B cell (primary cell): ENCODE measurements at regions not wholly inside any gene's neighbourhood (a gene's known extent, or its start where the extent isn't known, plus 50 kb on each side); places are given as distances from the start of the nearest gene placed in this dataset.
"Not testable (repeated sequence)": the region's sequence is repeated elsewhere in the genome, so short reads cannot be mapped to it uniquely, and the experiment has no call there.

Experiments used
- ATAC-seq: fragments of 200-7000 bp; cut with Tn5 transposase; one replicate; pipeline ENCODE4 v1.10.0; 2021; ENCODE audit warnings: low read depth, mild to moderate bottlenecking, moderate number of reproducible peaks, moderate library complexity
- CTCF ChIA-PET: fragments of 350-600 bp; sonication (Branson Sonifier 250); formaldehyde crosslinking; loops from one replicate; lab custom pipeline; 2021; ENCODE audit warnings: antibody characterized with exemption, inconsistent platforms; lab: Charles Lee
- POLR2A ChIA-PET: fragments of 350-600 bp; sonication (Branson Sonifier 250); formaldehyde crosslinking; loops from one replicate; lab custom pipeline; 2021; ENCODE audit warnings: antibody characterized with exemption; lab: Charles Lee
- DNase-seq: peaks from one replicate; pipeline ENCODE4 v3.0.0; 2013
- H2AFZ ChIP-seq: 2 replicates; pipeline ENCODE4 v1.6.1; 2012; ENCODE audit warnings: mild to moderate bottlenecking, low read depth, low read length; ENCODE audit not compliant: insufficient read depth, poor library complexity, severe bottlenecking
- H3K27ac ChIP-seq, 2 donors: 1 replicate in 1 of 2; 2 replicates in 1 of 2; pipeline ENCODE4 v1.5.1; 2012 to 2013; ENCODE audit warnings: low read length in 2 of 2, mild to moderate bottlenecking in 2 of 2, moderate library complexity in 1 of 2
- H3K27me3 ChIP-seq, 4 experiments: fragments of 200-600 bp in 1 of 4; sonication (generic) in 1 of 4; replicated peaks in 1 of 4; 1 replicate in 2 of 4; 2 replicates in 2 of 4; pipeline versions ENCODE4 v1.6.1 to v1.7.0; 2013 to 2016; ENCODE audit warnings: low read length in 3 of 4, mild to moderate bottlenecking in 2 of 4, mixed read lengths in 1 of 4, moderate library complexity in 1 of 4; ENCODE audit not compliant: insufficient read depth in 4 of 4, control insufficient read depth in 3 of 4; ENCODE audit errors: control extremely low read depth in 1 of 4
- H3K36me3 ChIP-seq, 2 experiments: replicated peaks in 1 of 2; 1 replicate in 1 of 2; 2 replicates in 1 of 2; pipeline versions ENCODE4 v1.6.1 to v1.7.1; 2013; ENCODE audit warnings: low read length in 1 of 2; ENCODE audit not compliant: insufficient read depth in 2 of 2, control insufficient read depth in 1 of 2; ENCODE audit errors: control extremely low read depth in 1 of 2, extremely low read depth in 1 of 2
- H3K4me1 ChIP-seq, 2 donors: fragments of 200-600 bp in 1 of 2; sonication (generic) in 1 of 2; 1 replicate in 1 of 2; 2 replicates in 1 of 2; pipeline versions ENCODE4 v1.5.1 to v1.6.1; 2013 to 2017; ENCODE audit warnings: low read length in 2 of 2; ENCODE audit not compliant: control insufficient read depth in 2 of 2, insufficient read depth in 2 of 2
- H3K4me2 ChIP-seq: replicated peaks from 2 replicates; pipeline ENCODE3; 2012; ENCODE audit warnings: mild to moderate bottlenecking, low read depth, low read length; ENCODE audit not compliant: poor library complexity, severe bottlenecking
- H3K4me3 ChIP-seq, 5 experiments: fragments of 200-600 bp in 1 of 5; sonication (generic) in 1 of 5; 1 replicate in 3 of 5; 2 replicates in 2 of 5; pipeline versions ENCODE4 v1.5.1 to v1.7.0; 2011 to 2016; ENCODE audit warnings: low read length in 4 of 5, mild to moderate bottlenecking in 4 of 5, low read depth in 2 of 5, control low read depth in 1 of 5, moderate library complexity in 1 of 5; ENCODE audit not compliant: insufficient read depth in 1 of 5; ENCODE audit errors: control extremely low read depth in 1 of 5, extremely low read depth in 1 of 5
- H3K79me2 ChIP-seq: fragments of 200-600 bp; sonication (generic); one replicate; pipeline ENCODE4 v1.6.0; 2016; ENCODE audit warnings: low read length; ENCODE audit not compliant: control insufficient read depth, insufficient read depth
- H3K9ac ChIP-seq: fragments of 200-600 bp; sonication (generic); 2 replicates; pipeline ENCODE4 v1.6.1; 2017; ENCODE audit warnings: mild to moderate bottlenecking, low read length, moderate library complexity
- H3K9me3 ChIP-seq, 3 donors: one replicate each; pipeline versions ENCODE4 v1.6.1 to v1.7.1; 2013; ENCODE audit warnings: low read length in 2 of 3; ENCODE audit not compliant: control insufficient read depth in 2 of 3, insufficient read depth in 1 of 3; ENCODE audit errors: control extremely low read depth in 1 of 3
- H4K20me1 ChIP-seq: 2 replicates; pipeline ENCODE4 v1.6.0; 2012; ENCODE audit warnings: mild to moderate bottlenecking, low read length; ENCODE audit not compliant: insufficient read depth, control insufficient read depth, poor library complexity, severe bottlenecking
- H3K27ac Mint-ChIP-seq: one replicate; pipeline ENCODE4 v1.8.0; 2021; ENCODE audit warnings: mixed read lengths
- H3K27me3 Mint-ChIP-seq: one replicate; pipeline ENCODE4 v1.8.0; 2021; ENCODE audit warnings: mixed read lengths
- H3K4me1 Mint-ChIP-seq: one replicate; pipeline ENCODE4 v1.8.0; 2021; ENCODE audit warnings: mixed read lengths
- H3K4me3 Mint-ChIP-seq: one replicate; pipeline ENCODE4 v1.8.0; 2021; ENCODE audit warnings: mixed read lengths
- H3K9me3 Mint-ChIP-seq: one replicate; pipeline ENCODE4 v1.8.0; 2022; ENCODE audit warnings: mixed read lengths; ENCODE audit not compliant: insufficient read depth
- CTCF ChIP-seq: fragments of 200-600 bp; IDR thresholded peaks from one replicate; pipeline ENCODE4 v1.8.0; 2022; ENCODE audit warnings: antibody characterized with exemption, mild to moderate bottlenecking
- EZH2 ChIP-seq: IDR thresholded peaks from 2 replicates; pipeline ENCODE4 v1.6.1; 2012; ENCODE audit warnings: borderline replicate concordance, low read depth, mild to moderate bottlenecking, moderate library complexity, low read length; ENCODE audit not compliant: insufficient read depth, poor library complexity, severe bottlenecking
- WGBS: methylation state at CpG from one replicate; pipeline ENCODE4 v1.1.5; 2013; ENCODE audit warnings: missing lambda C conversion rate; ENCODE audit not compliant: insufficient coverage; 5-methylcytosine and 5-hydroxymethylcytosine counted together
- intact Hi-C: fragments of 100-400 bp; cut with micrococcal nuclease; formaldehyde crosslinking; loops from one replicate; pipeline ENCODE4 v1.10.0; 2022

GRCh38 chr1:199843096-199843495 lies 184.4 kb upstream of the NR5A2 start:
- ATAC-seq, H3K27ac ChIP-seq, H3K4me3 Mint-ChIP-seq, H3K79me2 ChIP-seq, H3K36me3 ChIP-seq, POLR2A ChIA-PET, H3K4me3 ChIP-seq, H3K9me3 Mint-ChIP-seq, H3K27ac Mint-ChIP-seq, DNase-seq, H4K20me1 ChIP-seq, intact Hi-C loops, H3K9ac ChIP-seq, H3K27me3 ChIP-seq, H3K9me3 ChIP-seq, H2AFZ ChIP-seq, H3K4me1 ChIP-seq, H3K4me1 Mint-ChIP-seq, H3K4me2 ChIP-seq: not testable (repeated sequence)
- WGBS, result 100% methylated on average over 2 of the region's 2 CpGs
- CTCF ChIA-PET, result interaction anchor here (0.7 kb wide), 1 partner anchor 1945 kb away, joined by 3 read pairs; no protein-coding TSS in a partner anchor
- H3K27me3 Mint-ChIP-seq, result peaks cover 14% of the 10 kb centered on the region

GRCh38 chr1:199843861-199844260 lies 183.6 kb upstream of the NR5A2 start:
- Histone ChIP-seq H3K27ac (no peak overlapping the region), H2AFZ (no peak overlapping the region), H3K4me2 (no peak overlapping the region), H3K4me3 (no peak overlapping the region), H3K36me3 (no peaks in the 10 kb centered on the region), H3K9me3 (no peaks in the 10 kb centered on the region), H3K79me2 (no peaks in the 10 kb centered on the region), H3K9ac (no peak overlapping the region), H4K20me1 (no peaks in the 10 kb centered on the region), H3K27me3 (peaks cover 0 to 2% (median 0%) of the 10 kb centered on the region in 4 experiments), H3K4me1 (no peaks in the 10 kb centered on the region)
- POLR2A ChIA-PET, result no interaction called here
- DNase-seq (no peak), ATAC-seq (no peak)
- no peak overlapping the region for H3K27ac Mint-ChIP-seq
- H3K4me1 Mint-ChIP-seq, result no peaks in the 10 kb centered on the region
- 20% methylated on average over 1 of the region's 2 CpGs for WGBS
- intact Hi-C loops, result no loop called here
- H3K27me3 Mint-ChIP-seq, result peaks cover 17% of the 10 kb centered on the region
- H3K9me3 Mint-ChIP-seq, result no peaks in the 10 kb centered on the region
- H3K4me3 Mint-ChIP-seq, result no peak overlapping the region
- TF ChIP-seq CTCF (no peak), EZH2 (no peak)
- CTCF ChIA-PET, result no interaction called here
